Fibroblast of mammary gland (primary cell): ENCODE measurements at regions not wholly inside any gene's neighbourhood (a gene's known extent, or its start where the extent isn't known, plus 50 kb on each side); places are given as distances from the start of the nearest gene placed in this dataset.
A peak's percentile ranks its signal among the peaks of the same experiment; 100 is the strongest.

ENCODE experiments used
- DNase-seq: peaks from one replicate; pipeline ENCODE4 v3.0.0-alpha.2; 2010; ENCODE audit warnings: low read depth
- H3K4me3 ChIP-seq: 2 replicates; pipeline ENCODE4 v1.5.1; 2011; ENCODE audit warnings: low read depth, mild to moderate bottlenecking, low read length, moderate library complexity; ENCODE audit not compliant: control insufficient read depth
- CTCF ChIP-seq: conservative IDR thresholded peaks from 2 replicates; pipeline ENCODE4 v1.5.1; 2011; ENCODE audit warnings: low read depth, low read length, inconsistent platforms; ENCODE audit not compliant: control insufficient read depth, insufficient read depth

DNA sequence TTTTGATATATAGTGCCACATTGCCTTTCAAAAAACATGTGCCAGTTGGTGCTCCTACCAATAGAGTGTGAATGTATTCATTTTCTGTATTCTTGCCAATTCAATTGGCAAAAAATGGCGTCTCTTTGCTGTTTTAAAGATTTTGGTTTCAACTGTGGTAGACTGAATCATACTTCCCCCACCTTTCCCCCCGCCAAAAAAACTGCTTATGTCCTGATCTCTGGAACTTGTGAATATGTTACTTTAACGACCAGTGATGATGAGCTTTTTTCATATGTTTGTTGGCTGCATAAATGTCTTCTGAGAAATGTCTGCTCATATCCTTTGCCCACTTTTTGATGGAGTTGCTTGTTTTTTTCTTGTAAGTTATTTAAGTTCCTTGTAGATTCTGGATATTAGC is 325.1 kb upstream of the KCNJ16 start:
- no peak for DNase-seq
- TF ChIP-seq CTCF: no peak
- no peak overlapping the region for H3K4me3 ChIP-seq

- no peak overlapping the region for H3K4me3 ChIP-seq
- DNase-seq: peak; percentile 97
- no peak for TF ChIP-seq CTCF
Observed at GRCh38 chr17:69757688-69758430, 317.2 kb upstream of the KCNJ16 start.

GRCh38 chr17:69760562-69760961 is 314.5 kb upstream of the KCNJ16 start:
- TF ChIP-seq CTCF: no peak
- DNase-seq: peak; percentile 29

GRCh38 chr17:69761011-69761410 is 314.0 kb upstream of the KCNJ16 start:
- no peak overlapping the region for H3K4me3 ChIP-seq
- peak; percentile 55 for DNase-seq
- no peak for TF ChIP-seq CTCF

More at GRCh38 chr17:69760562-69760961, 314.5 kb upstream of the KCNJ16 start:
- no peak overlapping the region for H3K4me3 ChIP-seq

- no peak overlapping the region for H3K4me3 ChIP-seq
- no peak for TF ChIP-seq CTCF
- DNase-seq: peak; percentile 95
Observed at GRCh38 chr17:69761767-69762321, 313.2 kb upstream of the KCNJ16 start.

DNA sequence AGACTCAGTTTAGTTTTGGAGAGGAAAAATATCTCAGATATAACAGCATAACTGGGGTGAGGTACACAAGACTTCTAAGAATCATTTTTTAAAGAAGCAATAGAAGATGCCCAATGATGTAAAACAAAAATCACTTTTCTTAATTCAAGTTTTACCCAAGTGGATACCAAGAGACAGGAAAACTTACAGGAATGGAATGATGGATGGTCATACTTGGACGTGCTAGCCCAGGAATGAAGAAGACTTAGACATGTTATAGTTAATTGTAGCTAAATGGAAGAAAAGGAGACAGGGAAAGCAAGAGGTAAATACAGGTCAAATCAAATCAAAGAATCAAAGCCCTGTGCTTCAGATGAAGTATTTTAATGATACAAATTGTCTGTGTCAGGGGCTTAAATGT is 312.7 kb upstream of the KCNJ16 start:
- DNase-seq: no peak
- no peak overlapping the region for H3K4me3 ChIP-seq
- TF ChIP-seq CTCF: no peak

GRCh38 chr17:69762766-69763165 is 312.3 kb upstream of the KCNJ16 start:
- no peak overlapping the region for H3K4me3 ChIP-seq
- no peak for DNase-seq
- no peak for TF ChIP-seq CTCF
